Progenitor cell of endocrine pancreas (in vitro differentiated cells): ENCODE measurements at regions not wholly inside any gene's neighbourhood (a gene's known extent, or its start where the extent isn't known, plus 50 kb on each side); places are given as distances from the start of the nearest gene placed in this dataset.

Experiments used
- DNase-seq: peaks from one replicate; pipeline ENCODE4 v3.0.0; 2021; ENCODE audit warnings: low spot score; ENCODE audit not compliant: unreplicated experiment
- H3K27ac Mint-ChIP-seq: 2 replicates; pipeline ENCODE4 v1.8.0; 2021; ENCODE audit warnings: mild to moderate bottlenecking, moderate library complexity, mixed read lengths
- H3K27me3 Mint-ChIP-seq: 2 replicates; pipeline ENCODE4 v1.8.0; 2021; ENCODE audit warnings: mixed read lengths
- H3K36me3 Mint-ChIP-seq: 2 replicates; pipeline ENCODE4 v1.8.0; 2022; ENCODE audit warnings: mixed read lengths; ENCODE audit not compliant: insufficient read depth
- H3K4me1 Mint-ChIP-seq: 2 replicates; pipeline ENCODE4 v1.8.0; 2021; ENCODE audit warnings: low read depth, mixed read lengths
- H3K4me3 Mint-ChIP-seq: 2 replicates; pipeline ENCODE4 v1.8.0; 2021; ENCODE audit warnings: low read depth, mild to moderate bottlenecking, moderate library complexity, mixed read lengths
- H3K9me3 Mint-ChIP-seq: 2 replicates; pipeline ENCODE4 v1.8.0; 2021; ENCODE audit warnings: low read depth, mixed read lengths
- TF ChIP-seq, protein P1 (sequence below): fragments of 200-600 bp; sonication (generic); IDR thresholded peaks from one replicate; pipeline ENCODE4 v1.5.0; 2021; ENCODE audit warnings: antibody characterized with exemption, mild to moderate bottlenecking; ENCODE audit not compliant: unreplicated experiment

GRCh38 chr4:35252071-35252470 lies 992.2 kb downstream of the ARAP2 start:
- H3K27me3 Mint-ChIP-seq = no peaks in the 10 kb centered on the region
- H3K36me3 Mint-ChIP-seq = no peaks in the 10 kb centered on the region
- no peaks in the 10 kb centered on the region for H3K4me1 Mint-ChIP-seq
- no peaks in the 10 kb centered on the region for H3K9me3 Mint-ChIP-seq
- H3K27ac Mint-ChIP-seq = no peak overlapping the region
- DNase-seq = no peak
- no peak overlapping the region for H3K4me3 Mint-ChIP-seq
- TF ChIP-seq, protein P1, sequence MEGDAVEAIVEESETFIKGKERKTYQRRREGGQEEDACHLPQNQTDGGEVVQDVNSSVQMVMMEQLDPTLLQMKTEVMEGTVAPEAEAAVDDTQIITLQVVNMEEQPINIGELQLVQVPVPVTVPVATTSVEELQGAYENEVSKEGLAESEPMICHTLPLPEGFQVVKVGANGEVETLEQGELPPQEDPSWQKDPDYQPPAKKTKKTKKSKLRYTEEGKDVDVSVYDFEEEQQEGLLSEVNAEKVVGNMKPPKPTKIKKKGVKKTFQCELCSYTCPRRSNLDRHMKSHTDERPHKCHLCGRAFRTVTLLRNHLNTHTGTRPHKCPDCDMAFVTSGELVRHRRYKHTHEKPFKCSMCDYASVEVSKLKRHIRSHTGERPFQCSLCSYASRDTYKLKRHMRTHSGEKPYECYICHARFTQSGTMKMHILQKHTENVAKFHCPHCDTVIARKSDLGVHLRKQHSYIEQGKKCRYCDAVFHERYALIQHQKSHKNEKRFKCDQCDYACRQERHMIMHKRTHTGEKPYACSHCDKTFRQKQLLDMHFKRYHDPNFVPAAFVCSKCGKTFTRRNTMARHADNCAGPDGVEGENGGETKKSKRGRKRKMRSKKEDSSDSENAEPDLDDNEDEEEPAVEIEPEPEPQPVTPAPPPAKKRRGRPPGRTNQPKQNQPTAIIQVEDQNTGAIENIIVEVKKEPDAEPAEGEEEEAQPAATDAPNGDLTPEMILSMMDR = no peak

GRCh38 chr4:35252866-35253265 lies 991.4 kb downstream of the ARAP2 start:
- Mint-ChIP-seq H3K9me3 (no peaks in the 10 kb centered on the region), H3K36me3 (no peaks in the 10 kb centered on the region), H3K4me3 (no peak overlapping the region), H3K27me3 (no peaks in the 10 kb centered on the region), H3K27ac (no peak overlapping the region), H3K4me1 (no peaks in the 10 kb centered on the region)
- TF ChIP-seq, protein P1 = no peak
- DNase-seq = no peak

DNA sequence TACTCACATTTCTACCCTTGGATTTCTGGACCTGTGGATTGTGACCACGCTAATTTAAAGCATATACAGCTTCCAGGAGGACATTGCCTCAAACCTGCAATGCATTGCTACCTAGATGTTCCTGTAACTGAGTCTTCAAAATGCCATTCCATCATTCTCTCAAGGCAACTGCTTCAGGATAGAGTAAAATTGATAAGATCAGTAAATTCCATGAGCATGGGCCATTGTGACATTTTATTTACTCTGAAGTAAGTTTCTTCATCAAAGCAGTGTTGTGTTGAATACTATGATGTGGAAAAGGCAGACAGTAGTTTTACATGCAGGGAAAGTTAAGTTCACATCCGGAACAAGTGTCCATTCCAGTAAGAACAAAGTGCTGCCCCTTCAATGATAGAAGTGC lies 991.0 kb downstream of the ARAP2 start:
- Mint-ChIP-seq H3K4me1 (no peaks in the 10 kb centered on the region), H3K4me3 (no peak overlapping the region), H3K27ac (no peak overlapping the region), H3K27me3 (no peaks in the 10 kb centered on the region), H3K9me3 (no peaks in the 10 kb centered on the region), H3K36me3 (no peaks in the 10 kb centered on the region)
- no peak for DNase-seq
- TF ChIP-seq, protein P1 = no peak

- TF ChIP-seq, protein P1 = no peak
- H3K27ac Mint-ChIP-seq = no peak overlapping the region
- no peak overlapping the region for H3K4me3 Mint-ChIP-seq
- no peak for DNase-seq
- H3K9me3 Mint-ChIP-seq = no peaks in the 10 kb centered on the region
- H3K4me1 Mint-ChIP-seq = no peaks in the 10 kb centered on the region
- H3K27me3 Mint-ChIP-seq = no peaks in the 10 kb centered on the region
- no peaks in the 10 kb centered on the region for H3K36me3 Mint-ChIP-seq
These were observed 957.9 kb downstream of the ARAP2 start for GRCh38 chr4:35286434-35286833.

DNA sequence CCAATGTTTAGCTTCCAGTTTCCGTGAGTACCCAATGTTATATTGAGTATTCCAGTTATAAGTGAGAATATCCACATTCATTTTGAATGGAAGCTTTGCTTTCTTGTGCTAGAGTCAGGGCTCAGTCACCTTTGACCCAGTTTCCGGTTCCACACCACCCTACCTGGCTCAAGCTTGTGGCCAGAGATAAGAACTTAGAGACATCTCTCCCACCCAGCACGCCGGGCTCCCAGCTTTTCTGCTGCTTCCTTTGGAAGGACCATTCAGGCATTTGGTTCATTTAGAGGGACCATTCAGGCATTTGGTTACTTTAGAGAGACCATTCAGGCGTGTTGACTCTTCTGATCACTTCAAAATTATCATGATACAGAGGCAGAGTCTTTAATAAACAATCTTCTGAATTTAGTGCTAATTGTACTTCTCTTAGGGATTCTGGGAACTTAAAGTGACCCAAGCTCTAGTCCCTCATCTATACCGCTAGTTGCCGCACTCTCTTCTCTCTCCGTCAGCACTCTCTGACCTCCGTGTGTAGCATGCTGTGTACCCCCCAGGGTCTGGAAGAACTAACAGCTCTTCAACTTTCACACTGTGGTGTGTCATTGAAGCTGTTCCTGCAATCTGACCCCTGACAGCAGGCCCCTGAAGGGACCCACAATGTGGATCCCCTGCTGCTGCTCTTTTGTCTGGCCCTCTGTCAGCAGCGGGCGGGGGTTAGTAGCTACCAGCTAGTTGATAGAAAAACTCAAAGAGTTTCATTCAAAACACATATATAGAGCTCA lies 943.1 kb downstream of the ARAP2 start:
- Mint-ChIP-seq H3K27me3 (no peaks in the 10 kb centered on the region), H3K36me3 (no peaks in the 10 kb centered on the region), H3K27ac (peak overlapping the region; percentile 81), H3K4me1 (peaks cover 8% of the 10 kb centered on the region), H3K9me3 (no peaks in the 10 kb centered on the region), H3K4me3 (no peak overlapping the region)
- no peak for DNase-seq
- TF ChIP-seq, protein P1 = no peak
